ENCODE measurements at regions not wholly inside any gene's neighbourhood (a gene's known extent, or its start where the extent isn't known, plus 50 kb on each side); places are given as distances from the start of the nearest gene placed in this dataset.

DNA sequence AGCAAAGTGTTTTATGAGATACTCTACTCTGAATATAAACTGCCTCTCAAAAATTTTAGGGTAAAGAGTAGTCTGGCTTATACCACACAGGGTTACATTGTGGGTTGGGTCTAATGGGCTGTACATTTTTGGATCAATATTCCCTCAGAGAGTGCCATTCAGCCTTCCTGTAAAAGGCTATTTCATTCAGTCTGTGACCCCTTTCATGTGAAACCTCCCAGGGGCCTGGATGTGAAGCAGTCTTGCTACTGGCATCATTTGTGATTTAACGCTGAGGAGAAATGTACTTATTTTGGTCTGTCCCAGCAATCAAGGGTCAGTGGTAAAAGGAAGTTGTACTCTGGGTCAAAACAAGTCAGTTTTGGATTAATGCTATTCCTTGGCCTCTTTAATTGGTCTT, 71.8 kb upstream of the PRKG1 start:
- TF ChIP-seq, protein P1, sequence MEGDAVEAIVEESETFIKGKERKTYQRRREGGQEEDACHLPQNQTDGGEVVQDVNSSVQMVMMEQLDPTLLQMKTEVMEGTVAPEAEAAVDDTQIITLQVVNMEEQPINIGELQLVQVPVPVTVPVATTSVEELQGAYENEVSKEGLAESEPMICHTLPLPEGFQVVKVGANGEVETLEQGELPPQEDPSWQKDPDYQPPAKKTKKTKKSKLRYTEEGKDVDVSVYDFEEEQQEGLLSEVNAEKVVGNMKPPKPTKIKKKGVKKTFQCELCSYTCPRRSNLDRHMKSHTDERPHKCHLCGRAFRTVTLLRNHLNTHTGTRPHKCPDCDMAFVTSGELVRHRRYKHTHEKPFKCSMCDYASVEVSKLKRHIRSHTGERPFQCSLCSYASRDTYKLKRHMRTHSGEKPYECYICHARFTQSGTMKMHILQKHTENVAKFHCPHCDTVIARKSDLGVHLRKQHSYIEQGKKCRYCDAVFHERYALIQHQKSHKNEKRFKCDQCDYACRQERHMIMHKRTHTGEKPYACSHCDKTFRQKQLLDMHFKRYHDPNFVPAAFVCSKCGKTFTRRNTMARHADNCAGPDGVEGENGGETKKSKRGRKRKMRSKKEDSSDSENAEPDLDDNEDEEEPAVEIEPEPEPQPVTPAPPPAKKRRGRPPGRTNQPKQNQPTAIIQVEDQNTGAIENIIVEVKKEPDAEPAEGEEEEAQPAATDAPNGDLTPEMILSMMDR (IDR thresholded peaks at IDR 0.05): no peak
- no peak for TF ChIP-seq POLR2A (IDR thresholded peaks at IDR 0.05)

Data from body of pancreas (tissue), 4 donors.